ENCODE measurements at regions not wholly inside any gene's neighbourhood (a gene's known extent, or its start where the extent isn't known, plus 50 kb on each side); places are given as distances from the start of the nearest gene placed in this dataset.

GRCh38 chr6:113304116-113304515 is 553.0 kb upstream of the MARCKS start (continued):
- TF ChIP-seq ZNF462 (CRISPR knock-in tag; IDR thresholded peaks at IDR 0.05), result no peak
- TF ChIP-seq POLR2AphosphoS5 (IDR thresholded peaks at IDR 0.05; ENCODE audit: low read depth), result no peak
- no peak for TF ChIP-seq EZH2phosphoT487 (IDR thresholded peaks at IDR 0.05; ENCODE audit: unreplicated experiment)
- no peak for TF ChIP-seq ZNF331 (CRISPR knock-in tag; IDR thresholded peaks at IDR 0.05; ENCODE audit: low read depth)
- TF ChIP-seq JUNB (IDR thresholded peaks at IDR 0.05; ENCODE audit: unreplicated experiment), result no peak
- TF ChIP-seq EZH2 (IDR thresholded peaks at IDR 0.05; ENCODE audit: low read depth, unreplicated experiment), result no peak
- TF ChIP-seq STAT1 (IDR thresholded peaks at IDR 0.05; ENCODE audit: unreplicated experiment), result no peak
- TF ChIP-seq NANOG (IDR thresholded peaks at IDR 0.05; ENCODE audit: borderline replicate concordance), result no peak
- no peak for TF ChIP-seq CTCF (conservative IDR thresholded peaks at IDR 0.05; ENCODE audit: low read depth in 2 of 2)
- TF ChIP-seq CREB1 (CRISPR knock-in tag; IDR thresholded peaks at IDR 0.05; ENCODE audit: low read depth), result no peak
- no peak for TF ChIP-seq ZNF114 (CRISPR knock-in tag; IDR thresholded peaks at IDR 0.05)
- TF ChIP-seq ETS1 (IDR thresholded peaks at IDR 0.05), result no peak
